HG03108 (cell line): ENCODE measurements at regions not wholly inside any gene's neighbourhood (a gene's known extent, or its start where the extent isn't known, plus 50 kb on each side); places are given as distances from the start of the nearest gene placed in this dataset.
"Not testable (repeated sequence)": the region's sequence is repeated elsewhere in the genome, so short reads cannot be mapped to it uniquely, and the experiment has no call there.

Experiments used
- ATAC-seq: cut with Tn5 transposase; IDR thresholded peaks from one replicate; pipeline ENCODE4 v1.9.1; 2021; ENCODE audit warnings: moderate library complexity; ENCODE audit not compliant: unreplicated experiment

- ATAC-seq = no peak
Observed at GRCh38 chr6:167707686-167708500, 118.8 kb upstream of the AFDN start.

GRCh38 chr6:167708501-167709094 lies 118.1 kb upstream of the AFDN start:
- ATAC-seq = no peak

- no peak for ATAC-seq
Observed at GRCh38 chr6:167709196-167709595, 117.5 kb upstream of the AFDN start.

- not testable (repeated sequence) for ATAC-seq
Observed at GRCh38 chr6:167709776-167710336, 116.9 kb upstream of the AFDN start.

- ATAC-seq = no peak
Observed at GRCh38 chr6:167710363-167710920, 116.3 kb upstream of the AFDN start.

- no peak for ATAC-seq
Observed at GRCh38 chr6:167711211-167711610, 115.5 kb upstream of the AFDN start.

- ATAC-seq = no peak
Observed at GRCh38 chr6:167711768-167712730, 114.7 kb upstream of the AFDN start.

GRCh38 chr6:167712731-167713475 lies 113.8 kb upstream of the AFDN start:
- ATAC-seq = no peak

GRCh38 chr6:167714152-167714551 lies 112.6 kb upstream of the AFDN start:
- ATAC-seq = no peak

GRCh38 chr6:167717455-167717854 lies 109.3 kb upstream of the AFDN start:
- ATAC-seq = no peak

- ATAC-seq = no peak
Observed at GRCh38 chr6:167717867-167718266, 108.8 kb upstream of the AFDN start.

GRCh38 chr6:167719920-167720319 lies 106.8 kb upstream of the AFDN start:
- ATAC-seq = no peak

- ATAC-seq = no peak
Observed at GRCh38 chr6:167720456-167721285, 106.0 kb upstream of the AFDN start.

- ATAC-seq = no peak
Observed at GRCh38 chr6:167721291-167721690, 105.4 kb upstream of the AFDN start.

GRCh38 chr6:167722634-167723309 lies 103.9 kb upstream of the AFDN start:
- ATAC-seq = no peak

- no peak for ATAC-seq
Observed at GRCh38 chr6:167726043-167726621, 100.6 kb upstream of the AFDN start.

GRCh38 chr6:167730441-167730840 lies 96.3 kb upstream of the AFDN start:
- ATAC-seq = no peak

- no peak for ATAC-seq
Observed at GRCh38 chr6:167731216-167731615, 95.5 kb upstream of the AFDN start.
